HK-2 (cell line): ENCODE measurements at regions not wholly inside any gene's neighbourhood (a gene's known extent, or its start where the extent isn't known, plus 50 kb on each side); places are given as distances from the start of the nearest gene placed in this dataset.

Experiments
- DNase-seq: peaks from one replicate; pipeline ENCODE4 v3.0.0-alpha.2; 2018; ENCODE audit not compliant: unreplicated experiment

DNA sequence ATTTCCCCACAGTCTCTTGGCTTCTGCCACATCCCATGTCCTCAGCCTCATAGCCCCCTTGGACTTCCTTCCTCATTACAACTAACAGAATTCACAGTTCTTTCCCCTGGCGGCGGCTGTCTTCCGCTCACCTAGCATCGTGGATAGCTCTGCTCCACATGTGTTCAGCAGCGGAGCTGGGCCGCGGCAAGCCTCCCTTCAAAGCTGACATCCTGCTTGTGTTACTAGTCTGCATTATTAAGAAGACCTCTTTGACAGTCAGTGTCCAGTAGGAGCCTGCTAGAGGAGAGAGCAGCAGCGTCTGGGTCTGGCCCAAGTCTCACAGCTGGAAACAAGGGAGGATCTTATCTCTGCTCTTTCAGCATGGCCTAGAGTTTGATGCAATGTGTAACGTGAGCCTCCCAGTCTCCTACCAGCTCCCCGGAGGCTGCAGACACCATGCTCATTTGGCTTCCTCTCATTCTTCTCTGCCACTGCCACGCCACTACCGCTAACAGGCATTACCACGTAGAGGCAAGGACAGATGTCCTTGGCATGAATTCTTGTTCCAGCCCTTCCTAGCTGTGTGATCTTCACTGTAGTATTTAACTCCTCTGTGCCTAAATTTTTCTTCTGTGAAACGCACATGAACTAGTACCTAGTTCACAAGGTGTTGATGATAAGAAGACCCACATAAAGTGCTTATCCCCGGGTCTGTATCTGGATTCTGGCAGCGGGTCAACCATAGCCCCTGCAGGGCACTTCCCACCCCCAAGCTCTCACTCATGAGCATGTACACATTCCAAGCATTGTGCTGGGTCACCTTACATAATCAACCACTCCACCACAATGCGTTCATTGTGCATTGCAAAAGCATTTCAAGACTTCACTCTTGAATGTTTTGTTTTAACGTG, 107.1 kb upstream of the BACH2 start:
- no peak for DNase-seq

DNA sequence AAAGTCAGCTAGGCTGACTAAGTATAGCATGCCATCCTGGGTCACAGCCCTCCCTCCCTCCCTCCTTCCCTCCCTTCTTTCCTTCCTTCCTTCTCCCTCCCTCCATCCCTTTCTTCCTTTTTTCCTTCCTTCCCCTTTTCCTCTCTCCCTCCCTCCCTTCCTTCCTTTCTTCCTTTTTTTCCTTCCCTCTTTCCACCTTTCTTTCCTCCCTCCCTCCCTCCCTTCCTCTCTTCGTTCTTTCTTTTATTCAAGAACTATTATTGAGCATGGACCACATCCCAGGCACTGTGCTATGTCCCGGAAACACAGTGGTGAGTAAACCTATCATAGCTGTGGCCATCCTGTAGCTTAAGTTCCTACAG, 106.2 kb upstream of the BACH2 start:
- DNase-seq, result no peak

DNA sequence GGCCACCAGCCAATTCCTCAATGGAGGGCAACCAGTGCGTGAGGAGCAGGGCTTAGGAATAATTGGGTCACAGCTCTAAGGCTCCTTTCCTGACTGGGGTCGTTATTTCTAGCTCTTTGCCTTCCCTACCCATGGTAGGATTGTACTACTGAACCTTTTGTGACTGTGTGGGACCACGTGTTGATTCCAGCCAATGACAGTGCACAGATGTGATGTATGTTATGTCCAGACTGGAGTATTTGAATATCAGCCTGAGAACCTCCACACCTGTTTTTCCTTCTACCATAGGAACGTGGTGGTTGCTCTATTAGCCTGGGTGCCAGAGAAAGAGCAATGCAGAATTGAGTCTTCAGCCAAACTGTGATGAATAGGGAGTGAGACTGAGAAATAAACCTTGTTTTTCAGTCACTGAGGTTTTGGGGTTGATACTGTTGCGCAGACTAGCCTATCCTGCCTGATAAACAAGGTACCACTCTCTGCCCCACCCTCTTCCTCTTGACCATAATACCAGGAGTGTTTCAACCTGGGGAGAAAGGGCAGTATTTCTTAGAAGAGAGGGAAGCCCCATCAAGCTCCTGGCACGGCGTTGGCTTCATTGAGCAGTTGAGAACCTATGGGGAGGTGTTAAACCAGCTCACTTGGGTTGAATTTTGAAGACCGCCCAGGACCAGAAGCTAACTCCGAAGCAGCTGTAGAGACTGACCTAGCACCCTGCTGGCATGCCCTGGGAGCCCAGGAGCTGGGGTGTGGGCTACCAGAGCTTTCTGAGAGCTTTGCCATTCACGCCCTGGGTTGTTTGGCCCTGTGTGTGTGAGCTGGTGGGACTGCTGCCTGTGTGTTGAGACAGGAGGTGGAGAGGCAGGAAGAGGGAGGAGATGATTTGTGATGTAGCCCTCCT, 105.5 kb upstream of the BACH2 start:
- DNase-seq, result no peak

DNA sequence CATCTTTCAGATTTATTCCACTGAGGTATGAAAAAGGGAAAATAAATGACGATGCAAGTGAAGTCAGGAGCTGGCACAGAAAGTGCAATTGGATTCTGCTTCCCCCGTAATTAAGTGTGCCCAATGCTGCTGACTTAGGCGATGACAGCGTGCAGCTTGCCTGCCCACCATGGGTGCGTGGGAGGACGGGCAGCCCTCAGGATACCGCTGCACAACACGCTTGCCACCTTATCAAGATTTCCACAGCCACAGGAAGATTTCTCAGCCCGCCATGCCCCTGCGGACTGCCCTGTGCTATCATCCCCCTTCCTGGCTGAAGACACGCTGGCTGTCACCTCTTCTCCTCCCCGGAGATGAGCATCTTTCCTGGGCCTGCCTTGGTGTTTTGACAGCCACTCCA, 103.3 kb upstream of the BACH2 start:
- no peak for DNase-seq

DNA sequence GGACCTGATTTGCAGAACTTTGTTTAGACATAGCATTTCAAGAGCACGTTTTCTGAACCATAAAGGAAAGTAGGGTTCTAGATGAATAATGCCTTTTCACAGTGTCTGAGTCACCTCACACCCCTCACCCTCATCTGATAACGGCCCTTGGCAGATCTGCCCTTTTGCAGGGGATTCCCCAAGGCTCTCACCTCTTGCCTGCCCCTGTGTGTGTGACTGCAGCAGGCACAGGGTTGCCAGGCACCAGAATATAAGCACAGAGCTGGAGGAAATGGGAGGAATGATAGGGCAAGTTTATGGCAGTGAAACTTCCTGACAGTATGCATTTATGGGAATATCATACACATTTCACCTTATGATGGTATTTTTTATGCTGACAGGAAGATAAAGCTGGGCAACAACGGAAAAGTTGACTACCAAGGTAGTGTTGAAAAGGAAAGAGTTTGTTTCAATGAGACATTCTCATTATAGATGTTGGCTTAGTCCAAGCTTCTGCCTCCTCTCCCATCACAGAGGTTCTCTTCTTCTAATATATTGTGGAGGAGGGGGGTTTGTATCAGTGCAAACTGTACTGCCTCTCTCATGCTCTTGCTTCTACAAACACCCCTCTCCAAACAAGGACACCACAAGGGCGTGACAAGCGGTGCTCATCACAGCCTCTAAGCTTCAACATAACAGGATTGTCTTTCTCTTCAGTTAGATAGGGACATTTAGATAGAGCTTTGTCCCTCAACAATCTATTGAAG, 101.5 kb upstream of the BACH2 start:
- DNase-seq, result peak; percentile 56

DNA sequence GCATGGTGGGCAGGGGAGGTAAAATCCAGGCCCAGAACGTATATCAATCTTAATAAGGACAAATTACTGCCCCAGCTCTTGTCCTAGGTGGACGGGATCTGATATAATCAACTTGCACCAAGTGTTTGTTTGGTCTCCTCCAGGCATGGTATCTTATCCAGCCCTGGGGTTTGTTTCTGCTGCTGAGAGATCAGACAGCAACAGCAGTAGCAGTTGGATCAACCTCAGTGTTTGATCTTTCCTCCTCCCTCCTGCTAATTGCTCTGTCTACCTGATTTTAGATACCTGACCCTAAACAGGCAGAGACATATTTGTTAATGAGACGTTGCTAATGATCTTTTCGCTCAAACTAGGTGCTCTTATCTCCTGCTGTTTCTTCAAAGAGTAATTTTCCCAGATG, 100.4 kb upstream of the BACH2 start:
- DNase-seq, result no peak

DNA sequence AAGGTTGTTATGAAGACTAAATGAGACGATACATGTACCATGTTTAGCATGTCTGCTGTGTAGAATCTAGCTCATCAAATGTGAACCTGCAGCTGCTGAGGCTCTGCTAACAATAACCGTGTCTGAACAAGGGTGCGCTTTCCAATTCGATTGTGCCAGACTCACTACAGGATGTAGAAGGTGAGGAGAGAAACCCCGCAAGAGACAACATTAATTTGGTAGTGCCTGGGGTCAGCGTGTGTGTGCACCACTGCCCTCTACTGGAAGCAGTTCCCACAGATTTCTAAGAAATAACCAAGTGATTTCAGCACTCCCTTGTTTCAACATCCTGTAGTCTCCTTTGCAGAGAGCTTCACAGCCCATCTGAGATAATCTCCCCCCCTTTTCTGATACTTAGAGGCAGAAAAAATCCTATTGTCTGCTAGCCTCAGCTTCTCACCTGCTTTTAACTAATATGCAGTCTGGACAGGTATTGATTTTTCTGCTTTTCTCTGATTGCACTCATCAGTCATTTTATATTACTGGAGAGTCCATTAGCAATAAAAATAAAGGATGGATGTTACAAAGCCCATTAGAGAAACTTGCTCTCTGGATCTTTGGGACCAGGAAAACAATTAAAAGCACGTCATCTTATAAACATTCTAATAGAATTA, 96.7 kb upstream of the BACH2 start:
- DNase-seq, result peak; percentile 53

DNA sequence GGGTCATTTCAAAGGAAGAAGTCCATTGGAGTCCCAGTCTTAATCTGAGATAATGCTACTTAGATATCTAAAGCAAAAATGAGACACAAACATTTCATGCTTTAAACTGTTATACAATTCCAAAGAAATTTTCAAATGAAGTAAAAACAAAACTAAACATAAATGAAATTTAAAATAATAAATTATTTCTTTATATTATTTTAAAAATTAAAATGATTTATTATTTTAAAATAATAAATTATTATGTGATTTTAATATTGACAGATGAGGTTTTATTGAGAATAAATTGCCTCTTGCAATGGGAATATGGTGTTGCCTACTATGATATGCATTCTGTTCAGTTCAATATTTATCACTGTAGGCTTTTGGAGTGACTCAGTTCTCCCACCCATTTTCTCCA, 93.7 kb upstream of the BACH2 start:
- no peak for DNase-seq

DNA sequence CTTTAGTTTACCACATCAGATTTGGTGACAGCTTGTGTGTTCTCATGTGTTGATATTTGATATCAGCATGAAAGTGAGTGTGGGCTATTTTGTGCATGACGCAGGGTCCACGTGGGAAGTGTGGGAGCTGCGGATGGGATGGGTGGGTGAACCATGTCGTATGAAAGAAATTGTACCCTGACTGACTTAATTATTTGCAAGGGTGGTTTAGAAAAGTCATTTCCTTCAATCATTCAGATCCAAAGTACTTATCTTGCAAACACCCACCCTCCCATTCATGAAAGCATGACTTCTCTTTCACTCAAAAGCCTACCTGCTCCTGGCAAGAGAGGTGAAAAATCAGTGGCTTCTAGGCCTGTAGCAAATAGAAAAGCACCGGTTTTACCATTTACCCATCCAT, 91.8 kb upstream of the BACH2 start:
- no peak for DNase-seq

DNA sequence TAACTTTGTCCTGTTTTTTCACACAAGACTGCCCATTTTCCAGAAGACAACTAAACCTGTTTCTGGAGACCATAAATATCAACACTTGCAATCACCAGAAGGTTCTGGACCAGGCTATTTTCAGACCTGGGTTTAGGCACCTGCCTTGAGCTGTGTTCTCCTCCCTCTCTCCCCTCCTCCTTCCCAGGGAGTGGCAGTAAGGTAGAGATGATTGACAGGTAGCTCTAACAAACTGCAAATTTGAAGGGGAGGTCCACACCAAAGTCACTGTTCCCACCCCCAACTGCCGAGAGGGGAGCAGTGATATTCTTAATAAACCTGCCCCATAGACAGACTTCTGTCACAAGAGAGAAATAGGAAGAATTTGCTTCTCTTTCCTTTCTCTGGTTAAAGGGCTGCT, 91.2 kb upstream of the BACH2 start:
- no peak for DNase-seq

DNA sequence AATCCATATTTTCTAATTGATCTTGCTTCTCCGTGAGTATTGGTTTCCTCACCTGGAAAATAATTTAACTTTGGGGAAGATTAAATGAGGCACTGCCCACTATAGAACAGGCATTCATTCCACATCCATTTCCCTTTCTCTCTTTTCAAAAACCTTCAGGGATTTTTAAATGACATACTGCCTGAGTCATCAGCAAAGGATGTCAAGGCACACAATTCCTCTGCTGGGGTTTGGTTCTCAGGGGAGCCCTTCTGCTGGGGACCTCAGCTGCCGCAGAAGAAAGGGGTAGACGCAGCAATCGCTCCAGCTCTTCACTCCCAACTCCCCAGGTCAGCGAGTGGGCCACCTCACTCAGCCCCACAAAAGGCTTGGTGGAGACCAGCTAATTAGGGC, 90.7 kb upstream of the BACH2 start:
- DNase-seq, result no peak

DNA sequence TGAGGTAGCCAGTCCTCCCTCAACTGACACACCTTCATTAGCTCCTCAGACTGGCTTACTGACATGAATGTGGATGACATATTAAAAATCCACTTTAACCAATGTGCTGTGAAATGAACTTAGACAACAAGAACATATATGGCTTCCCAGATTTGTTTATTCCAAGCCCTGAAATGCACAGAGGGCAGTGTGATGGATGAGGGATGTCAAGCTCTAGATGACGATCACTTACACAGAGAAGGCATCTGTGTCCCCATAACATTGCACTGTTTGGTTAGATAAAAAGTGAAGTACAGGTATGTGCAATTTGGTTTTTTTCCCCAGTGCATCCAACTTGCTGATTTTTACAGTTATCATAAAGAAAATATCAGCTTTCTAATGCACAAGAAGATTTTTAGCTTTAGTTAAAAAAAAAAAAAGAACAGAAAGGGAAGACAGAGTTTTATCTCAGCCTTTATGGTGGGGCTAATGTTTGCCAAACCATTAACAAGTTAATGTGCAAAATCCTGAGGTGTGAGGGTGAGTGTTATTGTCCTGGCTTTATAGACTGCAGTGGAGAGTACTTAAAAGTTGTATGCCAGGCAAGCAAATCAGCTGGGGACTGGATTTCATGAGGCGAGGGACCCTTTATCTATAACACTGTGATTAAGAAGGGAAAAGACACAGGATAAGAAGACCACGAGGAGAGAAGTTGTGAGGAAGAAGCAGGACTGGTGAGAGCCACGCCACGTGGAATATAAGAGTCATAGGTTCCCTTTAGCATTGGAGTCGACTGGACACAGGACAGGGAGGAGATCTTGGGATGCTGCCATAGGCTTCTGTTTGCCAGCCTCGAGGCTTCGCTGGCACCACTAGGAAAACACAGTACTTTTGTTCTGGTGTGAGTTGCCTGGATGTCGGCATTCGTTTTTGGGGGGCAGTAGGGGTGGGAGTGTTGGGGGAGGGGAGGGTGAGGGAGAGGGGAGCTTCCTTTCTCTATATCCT, 90.0 kb upstream of the BACH2 start:
- DNase-seq, result no peak

DNA sequence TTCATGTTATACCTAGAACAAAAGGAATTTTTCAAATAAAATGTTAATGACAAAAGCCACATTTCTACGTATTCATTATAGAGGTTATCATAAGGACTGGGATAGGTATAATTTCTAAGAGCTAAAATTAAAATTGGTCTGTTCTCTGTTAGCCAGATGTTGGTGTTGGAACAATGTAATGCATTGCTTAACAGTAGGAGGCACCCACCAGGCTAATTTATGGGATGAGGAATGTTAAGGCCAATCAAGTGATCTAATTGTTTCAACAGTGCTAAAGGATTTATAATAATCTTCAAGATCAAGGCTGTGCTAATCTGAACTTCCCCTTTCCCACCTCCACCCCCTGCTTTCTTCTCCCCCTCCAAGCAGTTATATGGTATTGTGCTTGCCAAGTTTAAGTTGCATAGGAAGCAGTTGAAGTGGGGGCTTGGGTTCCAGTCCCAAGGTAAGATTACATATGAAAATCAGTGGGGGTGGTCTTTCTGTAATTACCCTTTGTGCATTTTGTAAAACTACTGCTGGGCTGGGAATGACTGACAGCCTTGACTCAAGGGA, 89.2 kb upstream of the BACH2 start:
- DNase-seq, result no peak

DNA sequence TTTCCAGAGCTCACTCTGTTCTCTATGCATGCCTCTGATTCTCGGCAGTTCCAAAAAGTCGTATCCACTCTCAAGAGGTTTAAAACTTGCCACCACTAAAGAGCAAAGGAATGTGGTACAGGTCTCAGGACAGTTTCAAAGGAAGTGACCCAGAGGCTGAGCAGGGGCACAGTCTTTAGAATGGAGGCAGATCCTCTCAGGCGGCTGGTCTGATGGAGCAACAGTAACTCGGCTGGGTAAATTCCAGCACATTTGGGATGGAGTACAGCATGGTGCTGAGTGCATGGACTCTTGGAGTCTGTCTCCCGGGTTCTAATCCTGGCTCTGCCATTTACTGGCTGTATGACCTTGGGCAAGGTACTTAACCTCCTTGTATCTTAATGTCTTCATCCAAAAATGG, 88.1 kb upstream of the BACH2 start:
- no peak for DNase-seq

DNA sequence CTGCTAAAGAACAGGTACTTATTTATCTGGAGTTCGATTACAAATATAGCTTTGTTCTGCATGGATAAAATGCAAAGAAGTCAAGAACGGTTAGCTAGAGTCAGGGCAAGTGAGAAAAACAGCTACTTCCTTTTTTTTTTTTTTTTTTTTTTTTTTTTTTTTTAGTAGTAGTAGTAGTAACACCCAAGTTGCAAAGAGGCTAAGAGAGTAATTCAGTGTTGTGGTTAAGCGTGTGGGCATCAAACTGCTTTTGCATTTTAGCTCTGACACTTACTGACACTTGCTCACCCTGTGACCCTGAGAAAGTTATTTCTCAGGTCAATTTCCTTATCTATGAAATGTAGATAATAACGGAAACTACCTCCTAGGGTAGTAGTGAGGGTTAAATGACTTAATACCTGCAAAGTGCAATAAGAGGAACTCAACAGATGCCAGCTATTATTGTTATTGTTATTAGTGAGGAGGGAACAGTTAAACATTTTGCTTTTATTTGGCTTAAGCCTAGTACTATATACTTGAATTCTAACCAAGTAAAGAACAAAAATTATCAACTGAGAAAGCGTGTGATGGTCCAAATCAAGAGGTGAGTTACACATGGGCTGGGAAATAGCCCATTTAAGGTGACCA, 86.7 kb upstream of the BACH2 start:
- DNase-seq, result no peak

DNA sequence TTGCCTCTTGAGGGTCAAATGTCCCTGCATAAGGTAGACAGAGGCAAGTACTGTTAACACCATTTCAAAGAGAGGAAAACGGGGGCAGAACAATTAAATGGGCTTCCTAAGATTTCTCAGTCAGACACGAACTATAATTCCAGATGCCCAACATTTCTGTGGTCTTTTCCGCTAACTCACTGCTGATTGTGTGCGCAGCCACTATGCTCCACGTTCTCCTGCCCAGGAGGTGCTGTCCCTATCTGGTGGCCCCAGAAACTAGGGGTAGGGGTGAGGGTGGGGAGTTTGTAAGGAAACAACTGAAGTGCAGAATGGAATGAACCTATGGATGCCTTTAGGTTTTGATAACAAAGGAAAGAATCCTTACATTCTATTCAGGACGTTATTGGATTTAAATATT, 86.1 kb upstream of the BACH2 start:
- DNase-seq, result no peak

DNA sequence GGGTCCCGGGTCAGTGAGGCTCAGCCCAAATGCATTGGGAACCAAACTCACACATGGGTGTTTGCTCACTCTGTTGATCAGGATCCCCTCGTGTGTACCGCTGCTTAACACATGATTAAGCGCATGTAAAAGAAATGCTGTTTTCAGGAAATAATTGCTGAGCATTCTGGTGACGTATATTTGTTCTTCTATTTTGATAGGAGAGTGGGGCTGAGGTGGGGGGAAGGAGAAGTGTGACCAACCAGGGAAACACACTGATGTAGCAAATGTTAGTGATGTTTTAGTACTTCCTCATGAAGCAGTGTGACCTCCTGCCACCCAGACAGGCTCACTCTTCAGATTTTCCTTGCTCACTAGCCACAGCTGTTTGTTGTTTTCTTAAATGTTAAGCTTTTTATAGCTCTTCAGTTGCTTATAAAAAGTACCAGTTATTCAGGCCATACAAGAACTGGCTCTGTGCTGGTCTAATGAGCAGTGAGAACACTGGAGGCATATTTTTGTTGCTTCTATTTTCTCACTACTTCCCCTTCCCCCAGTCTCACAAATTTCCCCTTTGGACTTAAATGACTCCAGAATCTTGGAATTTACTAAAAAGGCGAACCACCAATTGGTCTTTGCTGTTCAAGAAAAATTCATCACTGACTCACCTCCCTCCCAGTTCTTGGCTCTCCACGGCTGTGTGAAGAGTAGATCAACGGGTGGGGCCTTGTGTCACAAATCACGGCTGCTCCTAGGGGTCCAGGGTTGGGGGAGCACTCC, 79.2 kb upstream of the BACH2 start:
- no peak for DNase-seq

DNA sequence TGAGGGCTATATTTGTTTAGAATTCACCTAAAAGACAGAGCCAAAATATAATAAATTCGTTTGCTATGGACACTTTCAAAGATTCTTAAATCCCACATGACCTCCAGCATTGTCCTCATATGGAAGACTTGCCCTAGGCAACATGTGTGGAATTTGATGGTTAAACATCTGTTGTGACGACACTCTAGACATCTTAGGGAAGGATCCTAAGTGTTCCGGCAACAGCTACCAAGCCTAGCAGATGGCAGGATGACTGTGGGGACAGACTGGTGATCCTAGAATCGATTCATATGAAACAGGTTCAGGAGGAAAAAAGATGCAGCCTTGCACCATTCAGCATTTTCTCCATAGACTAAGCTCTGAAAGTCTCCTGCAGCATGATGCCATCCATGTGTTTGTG, 77.6 kb upstream of the BACH2 start:
- DNase-seq, result no peak

DNA sequence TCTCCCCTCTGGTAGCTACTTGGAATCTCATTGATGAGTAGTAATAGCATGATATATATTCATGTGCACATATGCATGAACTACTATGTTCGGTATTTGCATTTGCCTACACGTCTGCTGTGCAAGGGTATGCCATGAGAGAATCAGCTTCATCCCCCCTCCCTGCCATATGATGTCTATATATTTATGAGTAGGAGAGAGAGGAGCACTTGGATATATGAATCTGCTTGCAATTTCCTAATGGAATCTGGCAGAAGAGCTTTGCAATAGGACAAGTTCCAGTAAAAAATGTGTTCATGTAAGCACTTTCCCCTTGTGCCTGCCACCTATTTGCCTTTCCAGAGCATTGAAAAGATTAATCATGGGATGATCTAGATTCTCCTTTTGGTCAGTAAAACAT, 76.2 kb upstream of the BACH2 start:
- DNase-seq, result no peak
